ENCODE measurements at regions not wholly inside any gene's neighbourhood (a gene's known extent, or its start where the extent isn't known, plus 50 kb on each side); places are given as distances from the start of the nearest gene placed in this dataset.
A peak's percentile ranks its signal among the peaks of the same experiment; 100 is the strongest.
"Not testable (repeated sequence)": the region's sequence is repeated elsewhere in the genome, so short reads cannot be mapped to it uniquely, and the experiment has no call there.

- no peaks in the 10 kb centered on the region for H3K27me3 ChIP-seq
- H3K27ac ChIP-seq, result no peak overlapping the region
- peaks cover 0 to 5% (median 0%) of the 10 kb centered on the region in 12 donors for H3K9me3 ChIP-seq
- H3K4me3 ChIP-seq, result no peak overlapping the region
- DNase-seq (no peak), ATAC-seq (no peak)
- TF ChIP-seq CTCF (IDR thresholded peaks at IDR 0.05), result no peak
- no peak for TF ChIP-seq POLR2A (IDR thresholded peaks at IDR 0.05)
- peaks cover 0 to 33% (median 9%) of the 10 kb centered on the region in 12 donors for H3K4me1 ChIP-seq
- intact Hi-C loops (cut with DNase I), result no loop called here
- no peaks in the 10 kb centered on the region for H3K36me3 ChIP-seq
- 85 to 92% (median 89%) methylated on average over 2 of the region's 2 CpGs for WGBS, 4 donors
These were observed 69.5 kb upstream of the PSME4 start for GRCh38 chr2:54040250-54040649.

- H3K27me3 ChIP-seq, result no peaks in the 10 kb centered on the region
- H3K36me3 ChIP-seq, result no peaks in the 10 kb centered on the region
- H3K4me3 ChIP-seq, result no peak overlapping the region
- DNase-seq (no peak), ATAC-seq (peak in 1 of 4 donors; percentile 33)
- no peak for TF ChIP-seq POLR2A (IDR thresholded peaks at IDR 0.05)
- no peak for TF ChIP-seq CTCF (IDR thresholded peaks at IDR 0.05)
- intact Hi-C loops (cut with DNase I), result no loop called here
- H3K27ac ChIP-seq, result no peak overlapping the region
- peaks cover 0 to 23% (median 4%) of the 10 kb centered on the region in 12 donors for H3K4me1 ChIP-seq
- 93 to 98% (median 95%) methylated on average over 1 of the region's 1 CpG for WGBS, 4 donors
- H3K9me3 ChIP-seq, result no peaks in the 10 kb centered on the region
These were observed 68.0 kb upstream of the PSME4 start for GRCh38 chr2:54038835-54039234.

- WGBS, 4 donors, result 93 to 100% (median 96%) methylated on average over 2 to 3 of the region's 3 CpGs
- DNase-seq; H3K9me3 ChIP-seq; ATAC-seq; H3K4me3 ChIP-seq; H3K27ac ChIP-seq; H3K27me3 ChIP-seq; intact Hi-C loops (cut with DNase I); H3K36me3 ChIP-seq: not testable (repeated sequence)
- H3K4me1 ChIP-seq, result peaks cover 0 to 12% (median 0%) of the 10 kb centered on the region in 12 donors
These were observed 60.5 kb upstream of the PSME4 start for GRCh38 chr2:54031288-54031687.

- no peaks in the 10 kb centered on the region for H3K27me3 ChIP-seq
- H3K4me3 ChIP-seq, result no peak overlapping the region
- DNase-seq, result no peak
- intact Hi-C loops (cut with DNase I), result no loop called here
- 94 to 100% (median 97%) methylated on average over 2 of the region's 2 CpGs for WGBS, 4 donors
- peak overlapping the region in 2 of 12 donors; percentile 5 to 21 for H3K27ac ChIP-seq
- H3K9me3 ChIP-seq, result peaks cover 0 to 6% (median 0%) of the 10 kb centered on the region in 12 donors
- no peaks in the 10 kb centered on the region for H3K36me3 ChIP-seq
- H3K4me1 ChIP-seq, result peaks cover 0 to 12% (median 0%) of the 10 kb centered on the region in 12 donors
- no peak for ATAC-seq
- no peak for TF ChIP-seq POLR2A (IDR thresholded peaks at IDR 0.05)
These were observed 60.0 kb upstream of the PSME4 start for GRCh38 chr2:54030806-54031205.

- TF ChIP-seq POLR2A (IDR thresholded peaks at IDR 0.05) (no peak), CTCF (IDR thresholded peaks at IDR 0.05) (no peak)
- Histone ChIP-seq H3K27ac (peak overlapping the region in 5 of 12 donors; percentile 2 to 27 (median 9)), H3K36me3 (no peaks in the 10 kb centered on the region), H3K4me3 (no peak overlapping the region), H3K9me3 (peaks cover 0 to 6% (median 0%) of the 10 kb centered on the region in 12 donors), H3K27me3 (no peaks in the 10 kb centered on the region), H3K4me1 (peaks cover 0 to 12% (median 0%) of the 10 kb centered on the region in 12 donors)
- peak in 3 of 4 donors; percentile 45 to 52 (median 48) for ATAC-seq
- 65 to 70% (median 68%) methylated on average over 9 of the region's 9 CpGs for WGBS, 4 donors
- intact Hi-C loops (cut with DNase I), result no loop called here
- DNase-seq, result no peak
These were observed 59.6 kb upstream of the PSME4 start for GRCh38 chr2:54030396-54030741.
